HG02943 (cell line): ENCODE measurements at regions not wholly inside any gene's neighbourhood (a gene's known extent, or its start where the extent isn't known, plus 50 kb on each side); places are given as distances from the start of the nearest gene placed in this dataset.

ENCODE experiments used
- ATAC-seq: cut with Tn5 transposase; IDR thresholded peaks from one replicate; pipeline ENCODE4 v1.9.1; 2021; ENCODE audit warnings: mild to moderate bottlenecking, low read depth, moderate library complexity; ENCODE audit not compliant: unreplicated experiment

GRCh38 chr2:88283886-88284592, 113.9 kb downstream of the THNSL2 start:
- no peak for ATAC-seq

- no peak for ATAC-seq
Observed at GRCh38 chr2:88281302-88282217, 111.4 kb downstream of the THNSL2 start.

GRCh38 chr2:88269836-88270235, 99.7 kb downstream of the THNSL2 start:
- no peak for ATAC-seq

- ATAC-seq = no peak
Observed at GRCh38 chr2:88265352-88266303, 95.5 kb downstream of the THNSL2 start.

GRCh38 chr2:88263861-88264260, 93.7 kb downstream of the THNSL2 start:
- ATAC-seq = no peak

GRCh38 chr2:88261725-88262124, 91.6 kb downstream of the THNSL2 start:
- ATAC-seq = no peak

GRCh38 chr2:88258208-88258607, 88.1 kb downstream of the THNSL2 start:
- no peak for ATAC-seq

GRCh38 chr2:88254437-88255091, 84.4 kb downstream of the THNSL2 start:
- ATAC-seq = no peak

GRCh38 chr2:88253997-88254396, 83.9 kb downstream of the THNSL2 start:
- no peak for ATAC-seq

GRCh38 chr2:88253375-88253774, 83.2 kb downstream of the THNSL2 start:
- no peak for ATAC-seq

- ATAC-seq = no peak
Observed at GRCh38 chr2:88252646-88253045, 82.5 kb downstream of the THNSL2 start.

- no peak for ATAC-seq
Observed at GRCh38 chr2:88252111-88252510, 82.0 kb downstream of the THNSL2 start.

GRCh38 chr2:88250404-88250803, 80.3 kb downstream of the THNSL2 start:
- ATAC-seq = no peak

- no peak for ATAC-seq
Observed at GRCh38 chr2:88248280-88248828, 78.2 kb downstream of the THNSL2 start.

GRCh38 chr2:88247531-88247930, 77.4 kb downstream of the THNSL2 start:
- ATAC-seq = no peak

GRCh38 chr2:88245109-88245508, 75.0 kb downstream of the THNSL2 start:
- ATAC-seq = no peak

- no peak for ATAC-seq
Observed at GRCh38 chr2:88239781-88240180, 69.6 kb downstream of the THNSL2 start.

- ATAC-seq = no peak
Observed at GRCh38 chr2:88236666-88237065, 66.5 kb downstream of the THNSL2 start.
